ENCODE measurements at regions not wholly inside any gene's neighbourhood (a gene's known extent, or its start where the extent isn't known, plus 50 kb on each side); places are given as distances from the start of the nearest gene placed in this dataset.
"Not testable (repeated sequence)": the region's sequence is repeated elsewhere in the genome, so short reads cannot be mapped to it uniquely, and the experiment has no call there.

DNA sequence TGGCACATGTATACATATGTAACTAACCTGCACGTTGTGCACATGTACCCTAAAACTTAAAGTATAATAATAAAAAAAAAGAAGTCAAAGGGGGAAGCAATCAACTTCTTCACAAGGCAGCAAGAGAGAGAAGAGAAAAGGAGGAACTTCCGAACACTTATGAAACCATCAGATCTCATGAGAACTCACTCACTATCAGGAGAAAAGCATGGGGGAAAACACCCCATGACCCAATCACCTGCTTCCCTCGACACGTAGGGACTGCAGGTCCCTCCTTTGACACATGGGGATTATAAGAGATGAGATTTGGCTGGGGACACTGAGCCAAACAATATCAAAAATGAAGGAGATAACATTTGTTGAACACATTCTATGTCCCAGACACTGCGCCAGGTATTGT is 94.8 kb upstream of the PHACTR1 start:
- DNase-seq (ENCODE audit: low spot score), result no peak

DNA sequence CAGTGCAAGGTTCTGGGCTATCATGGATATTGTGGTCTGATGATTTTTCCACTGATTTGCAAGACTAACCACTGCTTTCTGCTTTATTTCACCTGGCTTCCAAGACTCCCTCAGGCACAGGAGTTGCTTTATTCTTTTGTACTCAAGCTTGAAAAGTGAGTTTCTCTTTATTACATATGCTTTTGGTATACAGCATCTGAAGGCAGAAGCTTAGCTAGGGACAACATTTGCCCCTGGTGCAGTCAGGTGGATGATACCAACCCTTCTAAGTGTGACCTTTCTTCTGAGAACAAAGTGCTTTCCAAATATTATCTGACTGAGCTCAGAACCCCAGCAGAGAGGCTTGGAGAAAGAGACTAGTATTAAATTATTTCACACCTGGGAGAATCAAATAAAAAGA is 94.0 kb upstream of the PHACTR1 start:
- DNase-seq (ENCODE audit: low spot score), result no peak

DNA sequence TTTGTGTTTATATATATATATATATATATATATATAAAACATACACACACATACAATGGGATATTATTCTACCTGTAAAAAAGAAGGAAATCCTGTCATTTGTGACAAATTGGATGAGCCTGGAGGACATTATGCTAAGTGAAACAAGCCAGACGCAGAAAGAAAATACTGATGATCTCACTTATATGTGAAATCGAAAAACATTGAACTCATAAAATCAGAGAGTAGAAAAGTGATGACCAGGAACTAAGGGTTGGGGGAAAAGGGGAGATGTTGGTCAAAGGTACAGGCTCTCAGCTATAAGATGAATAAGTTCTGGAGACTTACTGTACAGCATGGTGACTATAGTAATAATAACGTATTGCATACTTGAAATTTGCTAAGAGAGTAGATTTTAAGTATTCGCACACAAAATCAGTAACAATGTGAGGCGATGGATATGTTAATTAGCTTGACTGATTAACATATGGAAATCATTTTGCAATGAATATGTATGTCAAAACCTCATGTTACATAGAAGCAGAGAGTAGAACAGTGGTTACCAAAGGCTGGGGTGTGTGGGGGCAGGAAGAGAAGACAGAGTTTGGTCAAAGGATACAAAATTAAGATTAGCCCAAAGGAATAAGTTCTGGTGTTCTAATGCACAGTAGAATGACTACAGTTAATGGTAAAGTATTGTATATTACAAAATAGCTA is 92.3 kb upstream of the PHACTR1 start:
- no peak for DNase-seq (ENCODE audit: low spot score)

DNA sequence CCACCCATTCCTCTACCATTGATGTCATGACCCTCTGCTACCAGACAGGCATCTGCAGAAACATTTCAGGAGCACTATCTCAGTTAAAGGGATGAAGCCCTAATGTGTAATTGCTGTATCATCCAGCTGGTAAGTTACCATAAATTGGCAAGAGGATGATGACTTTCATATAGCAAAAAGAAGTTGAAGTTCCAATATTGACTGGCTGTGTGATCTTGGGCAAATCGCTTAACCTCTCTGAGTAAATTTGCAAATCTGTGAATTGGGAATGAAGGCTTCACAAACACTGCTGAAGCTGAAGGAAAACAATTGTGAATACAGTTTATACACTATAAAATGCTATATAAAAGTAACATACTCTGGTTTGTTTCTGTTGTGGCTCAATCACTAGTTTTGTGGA is 89.5 kb upstream of the PHACTR1 start:
- DNase-seq (ENCODE audit: low spot score), result no peak

DNA sequence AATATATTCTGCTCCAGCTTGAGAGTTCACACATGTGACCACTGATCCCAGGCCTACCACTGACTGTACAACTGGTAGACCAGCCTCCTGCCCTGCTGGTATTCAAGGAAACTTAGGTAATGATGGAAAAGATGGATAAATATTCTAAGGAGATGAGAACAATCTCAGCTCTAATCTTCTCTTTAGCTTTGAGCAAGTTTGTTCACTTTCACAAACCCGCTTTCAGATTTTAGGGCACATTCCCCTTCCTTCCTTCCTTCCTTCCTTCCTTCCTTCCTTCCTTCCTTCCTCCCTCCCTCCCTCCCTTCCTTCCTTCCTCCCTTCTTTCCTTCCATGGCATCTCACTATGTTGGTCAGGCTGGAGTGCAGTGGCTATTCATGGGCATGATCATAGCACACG is 88.2 kb upstream of the PHACTR1 start:
- no peak for DNase-seq (ENCODE audit: low spot score)

DNA sequence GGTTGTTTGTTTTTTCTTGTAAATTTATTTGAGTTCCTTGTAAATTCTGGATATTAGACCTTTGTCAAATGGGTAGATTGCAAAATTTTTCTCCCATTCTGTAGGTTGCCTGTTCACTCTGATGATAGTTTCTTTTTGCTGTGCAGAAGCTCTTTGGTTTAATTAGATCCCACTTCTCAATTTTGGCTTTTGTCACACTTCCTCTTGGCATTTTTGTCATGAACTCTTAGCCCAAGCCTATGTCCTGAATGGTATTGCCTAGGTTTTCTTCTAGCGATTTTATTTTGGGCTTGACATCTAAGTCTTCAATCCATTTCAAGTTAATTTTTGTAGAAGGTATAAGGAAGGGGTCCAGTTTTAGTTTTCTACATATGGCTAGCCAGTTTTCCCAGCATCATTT is 82.8 kb upstream of the PHACTR1 start:
- not testable (repeated sequence) for DNase-seq (ENCODE audit: low spot score)

DNA sequence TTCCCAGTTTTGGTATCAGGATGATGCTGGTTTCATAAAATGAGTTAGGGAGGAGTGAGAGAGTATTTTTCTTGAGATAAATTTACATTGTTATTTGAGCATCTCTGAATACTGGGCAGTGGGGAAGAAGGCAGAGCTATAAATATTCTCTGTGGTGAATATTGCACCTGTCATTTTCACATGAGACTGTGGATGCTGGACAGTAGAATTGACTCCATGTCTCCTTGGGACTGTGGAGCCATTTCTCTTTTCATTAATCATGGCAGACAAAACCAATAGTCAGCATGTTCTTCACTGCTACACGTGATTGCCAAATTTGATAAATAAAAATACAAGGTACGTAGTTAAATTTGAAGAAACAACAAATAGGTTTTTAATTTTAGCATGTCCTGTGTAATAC is 81.2 kb upstream of the PHACTR1 start:
- DNase-seq (ENCODE audit: low spot score), result no peak

DNA sequence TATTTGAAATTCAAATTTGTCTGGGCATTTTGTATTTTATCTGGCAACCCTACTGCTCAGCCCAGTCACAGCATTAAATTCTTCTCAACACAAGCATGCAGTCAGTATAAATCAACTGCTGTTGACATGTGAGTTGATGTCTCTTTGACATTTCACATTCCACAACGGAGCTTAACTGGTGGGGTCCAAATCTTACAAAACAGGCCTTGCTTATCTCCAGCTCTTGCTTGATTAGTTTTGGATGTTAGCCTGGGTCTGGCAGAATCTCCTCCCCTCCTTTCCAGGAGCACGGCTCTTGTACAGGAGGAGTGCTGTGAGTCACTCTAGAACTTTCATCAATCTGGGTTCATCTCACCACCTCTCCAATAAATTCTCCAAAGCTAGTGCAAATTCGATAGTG is 80.8 kb upstream of the PHACTR1 start:
- no peak for DNase-seq (ENCODE audit: low spot score)

DNA sequence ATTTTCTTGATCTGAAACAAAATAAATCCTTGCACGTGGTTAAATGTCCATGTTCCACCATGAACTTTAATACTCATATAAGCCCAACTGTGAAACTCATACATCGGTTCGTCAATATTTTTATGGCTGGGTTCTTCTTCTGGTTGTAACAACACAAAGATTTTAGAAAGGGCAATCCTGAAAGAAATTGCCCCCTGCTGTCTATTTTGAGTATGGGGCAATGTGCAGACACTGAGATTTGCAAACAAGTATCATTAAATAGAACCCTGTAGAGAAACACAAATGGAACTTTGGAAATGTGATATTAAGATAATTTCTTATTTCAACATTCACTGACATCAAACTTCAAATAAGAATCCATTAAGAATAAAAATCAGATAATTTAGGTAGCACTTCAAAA is 80.2 kb upstream of the PHACTR1 start:
- no peak for DNase-seq (ENCODE audit: low spot score)

DNA sequence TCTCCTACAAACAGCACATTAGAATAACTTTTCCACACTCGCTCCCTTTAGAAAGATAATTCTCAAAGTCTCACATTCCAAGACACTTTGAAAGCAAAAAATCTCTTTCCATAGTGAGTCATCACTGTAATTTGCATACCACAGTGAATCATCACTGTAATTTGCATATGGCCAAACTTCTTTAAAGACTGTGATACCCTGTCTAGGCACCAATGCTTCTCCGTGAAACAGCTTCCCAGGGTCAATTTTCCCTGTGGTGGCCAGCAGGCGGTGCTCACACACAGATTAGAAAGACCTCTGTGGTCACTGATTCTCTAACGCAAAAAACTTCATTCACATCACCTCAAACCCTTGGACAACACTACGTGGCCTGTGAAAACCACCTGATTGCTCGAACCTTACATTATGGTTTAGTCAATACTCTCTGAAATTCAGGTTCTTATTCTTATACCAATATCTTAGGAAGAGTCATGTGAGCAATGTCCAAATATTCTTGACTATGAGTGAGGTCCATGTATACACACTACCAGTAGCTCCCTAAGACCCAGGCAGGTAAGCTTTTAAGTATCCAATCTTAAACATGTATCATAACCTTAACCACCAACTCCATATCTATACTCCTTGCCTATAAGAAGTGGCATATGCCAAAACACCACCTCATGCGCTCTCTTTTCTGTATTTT is 78.5 kb upstream of the PHACTR1 start:
- peak; percentile 33 for DNase-seq (ENCODE audit: low spot score)

DNA sequence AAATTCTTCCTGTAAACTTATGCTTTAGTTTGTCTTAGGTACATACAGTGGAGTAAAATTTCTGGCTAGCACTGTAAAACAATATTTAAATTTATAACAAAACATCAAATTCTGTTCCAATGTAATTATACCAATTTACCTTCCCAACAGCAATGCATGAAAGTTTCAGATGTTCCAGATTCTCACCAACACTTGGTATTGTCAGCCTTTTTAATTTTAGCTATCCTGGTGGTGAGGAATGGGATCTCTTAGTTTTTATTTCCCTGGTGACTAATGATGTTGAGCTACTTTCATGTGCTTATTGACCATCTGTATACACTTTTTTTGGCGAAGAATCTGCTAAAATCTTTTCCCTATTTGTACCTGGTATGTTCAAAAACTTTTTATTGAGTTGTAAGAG is 76.1 kb upstream of the PHACTR1 start:
- DNase-seq (ENCODE audit: low spot score), result no peak

DNA sequence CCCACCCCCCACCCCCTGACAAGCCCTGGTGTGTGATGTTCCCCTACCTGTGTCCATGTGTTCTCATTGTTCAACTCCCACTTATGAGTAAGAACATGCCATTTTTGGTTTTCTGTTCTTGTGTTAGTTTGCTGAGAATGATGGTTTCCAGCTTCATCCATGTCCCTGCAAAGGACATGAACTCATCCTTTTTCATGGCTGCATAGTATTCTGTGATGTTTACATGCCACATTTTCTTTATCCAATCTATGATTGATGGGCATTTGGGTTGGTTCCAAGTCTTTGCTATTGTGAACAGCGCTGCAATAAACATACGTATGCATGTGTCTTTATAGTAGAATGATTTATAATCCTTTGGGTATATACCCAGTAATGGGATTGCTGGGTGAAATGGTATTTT is 74.8 kb upstream of the PHACTR1 start:
- DNase-seq (ENCODE audit: low spot score), result not testable (repeated sequence)

DNA sequence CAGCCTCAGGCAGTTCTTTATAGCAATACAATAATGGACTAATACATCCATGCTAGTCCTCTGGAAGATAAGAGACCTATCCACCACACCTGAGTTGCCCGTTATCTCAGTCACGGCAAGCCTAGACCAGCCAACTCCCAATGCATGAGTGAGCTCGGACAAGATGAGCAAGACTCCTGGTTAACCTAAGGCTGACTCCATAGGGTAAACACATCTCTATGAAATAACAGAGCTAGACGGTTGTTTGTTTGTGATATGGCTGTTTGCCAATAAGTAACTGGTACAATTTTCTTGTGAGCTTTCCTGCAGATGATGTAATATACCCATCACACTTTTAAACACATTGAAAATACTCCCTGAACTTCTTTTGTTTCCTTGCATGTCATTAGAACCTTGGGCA is 70.6 kb upstream of the PHACTR1 start:
- DNase-seq (ENCODE audit: low spot score), result no peak

DNA sequence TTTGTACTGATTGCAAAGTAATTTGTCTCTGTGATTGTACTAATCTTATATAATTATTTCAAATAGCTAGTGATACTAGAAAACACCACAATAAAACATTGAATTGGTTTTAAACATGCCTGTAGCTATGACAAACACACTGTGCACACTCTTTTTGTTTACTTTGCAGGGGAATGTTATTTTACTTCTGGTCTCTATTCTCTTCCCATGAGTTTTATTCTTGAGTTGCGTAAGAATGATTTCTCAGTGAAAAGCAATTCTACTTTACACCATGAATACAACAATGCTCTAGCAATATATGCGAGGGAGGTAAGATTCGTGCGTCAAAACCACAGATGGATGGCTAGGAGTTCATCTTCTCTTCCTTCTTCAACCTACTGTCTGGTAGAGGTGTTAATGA is 68.4 kb upstream of the PHACTR1 start:
- no peak for DNase-seq (ENCODE audit: low spot score)

DNA sequence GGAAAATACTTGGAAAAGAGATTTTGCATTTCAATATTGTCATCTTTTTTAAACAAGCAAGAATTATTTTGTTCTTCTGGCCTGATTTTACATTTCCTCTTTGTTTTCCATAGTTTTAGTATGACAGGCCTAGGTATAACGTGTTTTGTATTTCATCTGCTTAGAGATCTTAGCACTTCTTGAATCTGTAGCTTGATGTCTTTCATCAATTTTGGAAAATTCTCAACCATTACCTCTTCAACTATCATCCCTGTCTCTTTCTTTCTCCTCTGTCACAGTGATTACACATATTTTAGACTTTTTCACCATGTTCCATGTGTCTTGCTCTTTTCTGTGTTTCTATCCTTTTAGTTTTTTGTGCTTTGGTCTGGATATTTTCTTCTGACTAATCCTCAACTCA is 67.2 kb upstream of the PHACTR1 start:
- no peak for DNase-seq (ENCODE audit: low spot score)

DNA sequence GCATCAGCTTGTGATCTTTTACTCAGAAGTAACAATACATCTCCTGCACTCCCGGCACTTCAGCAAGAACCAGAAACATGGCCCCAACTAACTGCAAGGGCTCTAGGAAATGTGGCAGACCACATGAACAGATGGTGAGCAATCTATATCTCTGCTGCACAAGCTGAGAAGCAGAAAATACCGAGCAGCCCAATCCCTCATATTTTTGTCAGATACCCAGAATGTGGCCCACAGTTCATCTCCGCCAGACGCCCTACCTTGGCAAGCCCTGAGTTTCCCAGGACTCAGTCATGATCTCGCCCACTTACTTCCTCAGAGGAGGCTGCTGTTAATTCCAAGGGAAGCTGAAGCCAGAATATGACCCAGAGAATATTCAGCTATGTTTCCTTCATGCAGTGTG is 63.1 kb upstream of the PHACTR1 start:
- no peak for DNase-seq (ENCODE audit: low spot score)

DNA sequence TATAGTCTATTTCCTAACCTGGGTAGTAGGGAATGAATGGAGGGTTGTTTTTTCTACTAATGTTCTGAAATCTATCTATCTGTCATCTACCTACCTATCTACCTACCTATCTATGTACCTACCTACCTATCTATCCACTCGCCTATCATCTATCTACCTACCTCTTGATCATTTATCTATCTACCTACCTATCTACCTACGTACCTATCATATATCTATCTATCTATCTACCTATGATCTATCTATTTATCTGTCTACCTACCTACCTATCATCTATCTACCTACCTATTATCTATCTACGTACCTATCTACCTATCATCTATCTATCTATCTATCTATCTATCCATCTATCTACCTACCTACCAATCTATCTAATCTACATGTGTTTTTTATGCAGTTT is 62.5 kb upstream of the PHACTR1 start:
- no peak for DNase-seq (ENCODE audit: low spot score)

DNA sequence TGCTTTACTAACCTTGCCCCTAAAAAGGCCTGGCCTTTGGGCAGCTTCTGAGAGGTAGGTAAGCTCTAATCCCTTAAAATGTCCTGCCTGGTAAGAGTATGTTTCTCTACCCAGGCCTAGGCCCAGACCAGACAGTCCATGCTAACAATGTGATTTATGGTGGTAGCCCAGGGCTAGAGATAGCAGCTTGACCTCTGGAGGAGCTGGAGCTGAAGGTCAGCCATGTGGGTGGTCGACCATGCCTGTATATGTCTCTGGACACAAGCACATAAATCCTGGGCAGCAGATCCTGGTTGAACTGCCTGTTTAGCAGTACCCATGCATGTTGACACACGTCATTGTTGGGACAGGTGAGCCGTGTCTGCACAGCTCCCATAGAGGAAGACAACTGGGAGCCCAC is 62.1 kb upstream of the PHACTR1 start:
- DNase-seq (ENCODE audit: low spot score), result no peak

DNA sequence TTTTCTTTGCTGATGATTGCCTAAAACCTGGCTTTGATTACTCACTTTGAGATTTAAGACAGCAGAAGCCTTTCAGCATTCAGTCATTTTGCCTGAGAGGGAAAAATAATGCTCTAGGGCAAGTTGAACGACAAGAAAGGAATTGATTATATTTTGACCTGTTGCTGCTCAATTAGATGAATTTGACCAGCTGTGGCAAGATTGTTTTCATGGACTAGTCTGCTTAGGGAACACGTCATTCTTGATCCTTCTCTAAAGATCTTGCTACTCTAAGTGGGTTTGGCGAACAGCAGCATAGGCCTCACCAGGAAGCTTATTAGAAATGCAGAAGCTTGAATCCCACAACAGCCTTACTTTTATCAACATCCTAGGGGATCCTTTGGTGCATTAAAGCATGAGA is 59.7 kb upstream of the PHACTR1 start:
- DNase-seq (ENCODE audit: low spot score), result no peak

DNA sequence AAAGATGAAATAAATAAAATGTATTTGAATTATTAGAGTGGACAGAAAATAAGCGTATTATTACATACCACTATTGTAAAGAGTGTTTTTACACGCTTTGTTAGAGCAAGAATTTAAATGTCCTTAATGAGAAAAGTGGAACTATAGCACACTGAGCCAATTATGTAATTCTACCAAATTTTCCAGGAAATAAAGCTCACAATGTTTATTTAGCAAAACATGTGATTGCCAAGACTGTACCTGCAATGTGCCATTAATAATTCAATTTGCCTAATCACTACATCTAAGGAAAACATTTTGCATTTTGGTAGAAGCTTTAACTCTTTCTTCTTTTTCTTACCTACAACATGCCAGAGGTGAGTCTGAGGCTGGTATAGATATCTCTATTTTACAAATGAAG is 58.7 kb upstream of the PHACTR1 start:
- DNase-seq (ENCODE audit: low spot score), result no peak

DNA sequence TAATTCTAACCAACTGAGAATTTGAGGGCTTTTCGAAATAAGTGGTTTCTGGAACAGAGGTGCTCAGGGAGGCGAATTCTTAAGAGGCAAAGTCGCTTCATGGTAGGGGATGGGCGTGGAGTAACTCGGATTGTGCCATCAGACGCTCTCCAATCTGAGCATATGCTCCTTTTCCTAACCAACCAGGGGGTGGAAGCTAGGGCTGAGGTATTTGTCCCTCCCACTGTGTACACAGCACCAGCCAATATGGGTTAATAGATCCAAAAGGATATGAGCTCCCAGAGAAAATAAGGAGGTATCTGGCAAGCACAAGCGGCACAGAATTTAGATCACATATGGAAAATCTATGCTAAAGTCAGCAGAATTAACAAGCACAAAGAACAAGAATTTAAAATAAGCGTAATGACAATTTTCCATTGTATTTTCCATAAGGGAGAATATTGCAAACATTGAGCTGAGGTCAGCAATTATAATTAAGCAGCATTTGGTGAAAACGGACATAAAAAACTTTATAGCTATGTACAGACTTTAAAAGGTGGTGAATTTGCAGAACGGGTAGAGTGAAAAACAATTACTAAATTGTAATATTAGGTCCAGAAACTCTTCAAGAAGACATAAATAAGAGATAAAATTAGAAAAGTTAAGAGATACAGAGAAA is 55.0 kb upstream of the PHACTR1 start:
- no peak for DNase-seq (ENCODE audit: low spot score)

Data from SW480 (cell line).